ENCODE measurements at regions not wholly inside any gene's neighbourhood (a gene's known extent, or its start where the extent isn't known, plus 50 kb on each side); places are given as distances from the start of the nearest gene placed in this dataset.

- no peak for DNase-seq (ENCODE audit: low read depth)
Measured at GRCh38 chr5:61964201-61964600, 341.8 kb upstream of the KIF2A start.

- DNase-seq (ENCODE audit: low read depth), result no peak
Measured at GRCh38 chr5:61965069-61965468, 340.9 kb upstream of the KIF2A start.

GRCh38 chr5:61965490-61965889, 340.5 kb upstream of the KIF2A start:
- DNase-seq (ENCODE audit: low read depth), result no peak

- no peak for DNase-seq (ENCODE audit: low read depth)
Measured at GRCh38 chr5:61966296-61966955, 339.6 kb upstream of the KIF2A start.

GRCh38 chr5:61966997-61967396, 339.0 kb upstream of the KIF2A start:
- DNase-seq (ENCODE audit: low read depth), result no peak

GRCh38 chr5:61967681-61968080, 338.3 kb upstream of the KIF2A start:
- no peak for DNase-seq (ENCODE audit: low read depth)

GRCh38 chr5:61969347-61969746, 336.7 kb upstream of the KIF2A start:
- no peak for DNase-seq (ENCODE audit: low read depth)

- no peak for DNase-seq (ENCODE audit: low read depth)
Measured at GRCh38 chr5:61969755-61970154, 336.3 kb upstream of the KIF2A start.

- DNase-seq (ENCODE audit: low read depth), result no peak
Measured at GRCh38 chr5:61970218-61970617, 335.8 kb upstream of the KIF2A start.

GRCh38 chr5:61974680-61975079, 331.3 kb upstream of the KIF2A start:
- no peak for DNase-seq (ENCODE audit: low read depth)

- DNase-seq (ENCODE audit: low read depth), result no peak
Measured at GRCh38 chr5:61981886-61982285, 324.1 kb upstream of the KIF2A start.

GRCh38 chr5:61991430-61991829, 314.6 kb upstream of the KIF2A start:
- DNase-seq (ENCODE audit: low read depth), result no peak

- DNase-seq (ENCODE audit: low read depth), result peak; percentile 29
Measured at GRCh38 chr5:61991866-61992265, 314.1 kb upstream of the KIF2A start.

- DNase-seq (ENCODE audit: low read depth), result no peak
Measured at GRCh38 chr5:61993295-61993927, 312.6 kb upstream of the KIF2A start.

GRCh38 chr5:61994171-61994570, 311.8 kb upstream of the KIF2A start:
- DNase-seq (ENCODE audit: low read depth), result no peak

GRCh38 chr5:61995486-61995885, 310.5 kb upstream of the KIF2A start:
- no peak for DNase-seq (ENCODE audit: low read depth)

GRCh38 chr5:61999371-61999770, 306.6 kb upstream of the KIF2A start:
- DNase-seq (ENCODE audit: low read depth), result no peak

- no peak for DNase-seq (ENCODE audit: low read depth)
Measured at GRCh38 chr5:62000646-62001045, 305.4 kb upstream of the KIF2A start.

GRCh38 chr5:62001640-62002039, 304.4 kb upstream of the KIF2A start:
- DNase-seq (ENCODE audit: low read depth), result no peak

GRCh38 chr5:62002436-62002835, 303.6 kb upstream of the KIF2A start:
- no peak for DNase-seq (ENCODE audit: low read depth)

- no peak for DNase-seq (ENCODE audit: low read depth)
Measured at GRCh38 chr5:62005551-62005950, 300.5 kb upstream of the KIF2A start.

GRCh38 chr5:62007457-62007856, 298.5 kb upstream of the KIF2A start:
- DNase-seq (ENCODE audit: low read depth), result no peak

- no peak for DNase-seq (ENCODE audit: low read depth)
Measured at GRCh38 chr5:62011089-62011664, 294.8 kb upstream of the KIF2A start.

- DNase-seq (ENCODE audit: low read depth), result peak; percentile 64
Measured at GRCh38 chr5:62017092-62017491, 288.9 kb upstream of the KIF2A start.

All from stromal cell of bone marrow (primary cell).